ENCODE measurements at regions not wholly inside any gene's neighbourhood (a gene's known extent, or its start where the extent isn't known, plus 50 kb on each side); places are given as distances from the start of the nearest gene placed in this dataset.

- H3K4me1 ChIP-seq, result peaks cover 3% of the 10 kb centered on the region
- H3K4me3 ChIP-seq, result no peak overlapping the region
- intact Hi-C loops (cut with DNase I; ENCODE audit: low total_unique reads), result no loop called here
- no peak for TF ChIP-seq CTCF (IDR thresholded peaks at IDR 0.05)
- TF ChIP-seq POLR2A (IDR thresholded peaks at IDR 0.05), result no peak
- no peaks in the 10 kb centered on the region for H3K36me3 ChIP-seq (ENCODE audit: low read depth, missing control alignments)
- no peak overlapping the region for H3K27ac ChIP-seq
- no peaks in the 10 kb centered on the region for H3K27me3 ChIP-seq
- 56 to 58% methylated on average over 2 of the region's 2 CpGs for WGBS, 2 donors
- H3K9me3 ChIP-seq, result no peaks in the 10 kb centered on the region
- DNase-seq, result no peak
Observed at GRCh38 chr11:121773076-121773475, 320.3 kb upstream of the SORL1-AS1 start.

GRCh38 chr11:121770939-121771595, 318.3 kb upstream of the SORL1-AS1 start:
- H3K4me1 ChIP-seq, result peaks cover 3% of the 10 kb centered on the region
- intact Hi-C loops (cut with DNase I; ENCODE audit: low total_unique reads), result no loop called here
- DNase-seq, result no peak
- H3K9me3 ChIP-seq, result no peaks in the 10 kb centered on the region
- no peak for TF ChIP-seq CTCF (IDR thresholded peaks at IDR 0.05)
- H3K36me3 ChIP-seq (ENCODE audit: low read depth, missing control alignments), result no peaks in the 10 kb centered on the region
- no peak overlapping the region for H3K27ac ChIP-seq
- no peaks in the 10 kb centered on the region for H3K27me3 ChIP-seq
- H3K4me3 ChIP-seq, result no peak overlapping the region
- WGBS, 2 donors, result 86 to 87% methylated on average over 4 of the region's 4 CpGs

- no peak overlapping the region for H3K27ac ChIP-seq
- no peak for TF ChIP-seq POLR2A (IDR thresholded peaks at IDR 0.05)
- TF ChIP-seq CTCF (IDR thresholded peaks at IDR 0.05), result no peak
- peaks cover 3% of the 10 kb centered on the region for H3K4me1 ChIP-seq
- no peaks in the 10 kb centered on the region for H3K9me3 ChIP-seq
- 94 to 96% methylated on average over 2 of the region's 2 CpGs for WGBS, 2 donors
- no peaks in the 10 kb centered on the region for H3K27me3 ChIP-seq
- H3K36me3 ChIP-seq (ENCODE audit: low read depth, missing control alignments), result no peaks in the 10 kb centered on the region
- intact Hi-C loops (cut with DNase I; ENCODE audit: low total_unique reads), result no loop called here
- H3K4me3 ChIP-seq, result no peak overlapping the region
- no peak for DNase-seq
Observed at GRCh38 chr11:121769191-121769590, 316.4 kb upstream of the SORL1-AS1 start.

GRCh38 chr11:121767433-121767832, 314.7 kb upstream of the SORL1-AS1 start:
- Histone ChIP-seq H3K9me3 (no peaks in the 10 kb centered on the region), H3K4me1 (peaks cover 9% of the 10 kb centered on the region), H3K27ac (no peak overlapping the region), H3K4me3 (no peak overlapping the region), H3K36me3 (ENCODE audit: low read depth, missing control alignments) (no peaks in the 10 kb centered on the region), H3K27me3 (no peaks in the 10 kb centered on the region)
- WGBS, 2 donors, result 82 to 94% methylated on average over 3 of the region's 3 CpGs
- TF ChIP-seq CTCF (IDR thresholded peaks at IDR 0.05), result no peak
- TF ChIP-seq POLR2A (IDR thresholded peaks at IDR 0.05), result no peak
- intact Hi-C loops (cut with DNase I; ENCODE audit: low total_unique reads), result no loop called here
- DNase-seq, result no peak

- no peak for DNase-seq
- Histone ChIP-seq H3K9me3 (no peaks in the 10 kb centered on the region), H3K4me3 (no peak overlapping the region), H3K4me1 (peaks cover 9% of the 10 kb centered on the region), H3K27me3 (no peaks in the 10 kb centered on the region), H3K27ac (no peak overlapping the region), H3K36me3 (ENCODE audit: low read depth, missing control alignments) (no peaks in the 10 kb centered on the region)
- no peak for TF ChIP-seq CTCF (IDR thresholded peaks at IDR 0.05)
- no peak for TF ChIP-seq POLR2A (IDR thresholded peaks at IDR 0.05)
- intact Hi-C loops (cut with DNase I; ENCODE audit: low total_unique reads), result no loop called here
- 67 to 70% methylated on average over 4 of the region's 4 CpGs for WGBS, 2 donors
Observed at GRCh38 chr11:121766991-121767390, 314.2 kb upstream of the SORL1-AS1 start.

Measured in testis (tissue), 2 donors.